Upper lobe of left lung (tissue), 6 donors: ENCODE measurements at regions not wholly inside any gene's neighbourhood (a gene's known extent, or its start where the extent isn't known, plus 50 kb on each side); places are given as distances from the start of the nearest gene placed in this dataset.

ENCODE experiments used
- ATAC-seq, 2 donors: fragments of 200-7000 bp; cut with Tn5 transposase; one replicate each; pipeline ENCODE4 v1.9.1; 2022; ENCODE audit warnings: mild to moderate bottlenecking in 2 of 2, moderate library complexity in 2 of 2; ENCODE audit not compliant: low FRiP score in 2 of 2
- DNase-seq, 2 donors: peaks; one replicate each; pipeline ENCODE4 v3.0.0-alpha.2; 2019 to 2020
- H3K27ac ChIP-seq, 4 donors: fragments of 200-600 bp; sonication (generic); one replicate each; pipeline ENCODE4 v1.5.1; 2016 to 2019
- H3K27me3 ChIP-seq, 4 donors: fragments of 200-600 bp; sonication (generic); one replicate each; pipeline ENCODE4 v1.5.1; 2017 to 2019
- H3K36me3 ChIP-seq, 4 donors: fragments of 200-600 bp; sonication (generic); one replicate each; pipeline ENCODE4 v1.5.1; 2016 to 2019
- H3K4me1 ChIP-seq, 4 donors: fragments of 200-600 bp; sonication (generic); one replicate each; pipeline ENCODE4 v1.5.1; 2018 to 2019
- H3K4me3 ChIP-seq, 4 donors: fragments of 200-600 bp; sonication (generic); one replicate each; pipeline ENCODE4 v1.5.1; 2017 to 2019; ENCODE audit warnings: mild to moderate bottlenecking in 2 of 4, moderate library complexity in 1 of 4
- H3K9me3 ChIP-seq, 4 donors: fragments of 200-600 bp; sonication (generic); one replicate each; pipeline ENCODE4 v1.5.1; 2018 to 2019
- CTCF ChIP-seq, 6 experiments: fragments of 450-650 bp in 4 of 6; fragments of 200-600 bp in 2 of 6; sonication (generic) in 2 of 6; IDR thresholded peaks; one replicate each; pipeline ENCODE4 v1.5.1; 2016 to 2019; ENCODE audit warnings: antibody characterized with exemption in 6 of 6
- EP300 ChIP-seq, 4 donors: sonication (generic); formaldehyde crosslinking; IDR thresholded peaks; one replicate each; pipeline ENCODE4 v1.5.1; 2017; ENCODE audit warnings: antibody characterized with exemption in 4 of 4, control low read depth in 2 of 4
- POLR2A ChIP-seq, 4 donors: fragments of 450-650 bp; IDR thresholded peaks; one replicate each; pipeline ENCODE4 v1.5.1; 2016 to 2017; ENCODE audit warnings: antibody characterized with exemption in 4 of 4, mild to moderate bottlenecking in 2 of 4
- POLR2AphosphoS5 ChIP-seq, 2 donors: sonication (generic); formaldehyde crosslinking; IDR thresholded peaks; one replicate each; pipeline ENCODE4 v1.5.1; 2017; ENCODE audit warnings: antibody characterized with exemption in 2 of 2
- WGBS, 2 donors: methylation state at CpG; one replicate each; pipeline ENCODE4 v1.1.5; 2017 to 2018; 5-methylcytosine and 5-hydroxymethylcytosine counted together
- donor health status: DM: no; HTN: no; CAD: no; lungs with moderate emphysema.
- donor health status: DM: no; HTN: yes; CAD: no; lungs with severe emphysema.

- Histone ChIP-seq H3K4me1 (peaks cover 0 to 8% (median 0%) of the 10 kb centered on the region in 4 donors), H3K4me3 (no peak overlapping the region), H3K9me3 (no peaks in the 10 kb centered on the region), H3K27me3 (no peaks in the 10 kb centered on the region), H3K27ac (no peak overlapping the region), H3K36me3 (no peaks in the 10 kb centered on the region)
- TF ChIP-seq POLR2A (IDR thresholded peaks at IDR 0.05) = no peak
- no peak for TF ChIP-seq CTCF (IDR thresholded peaks at IDR 0.05)
- no peak for TF ChIP-seq EP300 (IDR thresholded peaks at IDR 0.05)
- no peak for TF ChIP-seq POLR2AphosphoS5 (IDR thresholded peaks at IDR 0.05)
- ATAC-seq = no peak
- DNase-seq = no peak
These were observed 200.5 kb downstream of the KDR start for GRCh38 chr4:54924891-54925290.

- Histone ChIP-seq H3K4me3 (no peak overlapping the region), H3K27ac (no peak overlapping the region), H3K36me3 (no peaks in the 10 kb centered on the region), H3K27me3 (no peaks in the 10 kb centered on the region), H3K4me1 (no peaks in the 10 kb centered on the region), H3K9me3 (no peaks in the 10 kb centered on the region)
- no peak for DNase-seq
- ATAC-seq = no peak
- 79 to 80% methylated on average over 2 of the region's 2 CpGs for WGBS, 2 donors
- TF ChIP-seq POLR2AphosphoS5 (IDR thresholded peaks at IDR 0.05) = no peak
- no peak for TF ChIP-seq EP300 (IDR thresholded peaks at IDR 0.05)
- TF ChIP-seq POLR2A (IDR thresholded peaks at IDR 0.05) = no peak
- no peak for TF ChIP-seq CTCF (IDR thresholded peaks at IDR 0.05)
These were observed 210.1 kb downstream of the KDR start for GRCh38 chr4:54915276-54915675.

- 81 to 88% methylated on average over 2 of the region's 2 CpGs for WGBS, 2 donors
- Histone ChIP-seq H3K4me3 (no peak overlapping the region), H3K27ac (no peak overlapping the region), H3K9me3 (no peaks in the 10 kb centered on the region), H3K4me1 (no peaks in the 10 kb centered on the region), H3K36me3 (no peaks in the 10 kb centered on the region), H3K27me3 (no peaks in the 10 kb centered on the region)
- TF ChIP-seq CTCF (IDR thresholded peaks at IDR 0.05) = no peak
- no peak for TF ChIP-seq POLR2AphosphoS5 (IDR thresholded peaks at IDR 0.05)
- no peak for TF ChIP-seq POLR2A (IDR thresholded peaks at IDR 0.05)
- TF ChIP-seq EP300 (IDR thresholded peaks at IDR 0.05) = no peak
- ATAC-seq (no peak), DNase-seq (no peak)
These were observed 210.6 kb downstream of the KDR start for GRCh38 chr4:54914781-54915180.

GRCh38 chr4:54913751-54914526, 211.5 kb downstream of the KDR start:
- TF ChIP-seq POLR2AphosphoS5 (IDR thresholded peaks at IDR 0.05) (no peak), CTCF (IDR thresholded peaks at IDR 0.05) (no peak), POLR2A (IDR thresholded peaks at IDR 0.05) (no peak), EP300 (IDR thresholded peaks at IDR 0.05) (no peak)
- ATAC-seq = no peak
- no peaks in the 10 kb centered on the region for H3K4me1 ChIP-seq
- H3K9me3 ChIP-seq = no peaks in the 10 kb centered on the region
- no peak for DNase-seq
- no peaks in the 10 kb centered on the region for H3K27me3 ChIP-seq
- no peaks in the 10 kb centered on the region for H3K36me3 ChIP-seq
- H3K27ac ChIP-seq = no peak overlapping the region
- WGBS, 2 donors = 53 to 56% methylated on average over 8 of the region's 8 CpGs
- H3K4me3 ChIP-seq = no peak overlapping the region

GRCh38 chr4:54912155-54912554, 213.2 kb downstream of the KDR start:
- DNase-seq (no peak), ATAC-seq (no peak)
- H3K4me3 ChIP-seq = no peak overlapping the region
- no peaks in the 10 kb centered on the region for H3K9me3 ChIP-seq
- H3K27me3 ChIP-seq = no peaks in the 10 kb centered on the region
- no peaks in the 10 kb centered on the region for H3K36me3 ChIP-seq
- no peaks in the 10 kb centered on the region for H3K4me1 ChIP-seq
- TF ChIP-seq CTCF (IDR thresholded peaks at IDR 0.05) = no peak
- TF ChIP-seq POLR2A (IDR thresholded peaks at IDR 0.05) = no peak
- TF ChIP-seq EP300 (IDR thresholded peaks at IDR 0.05) = no peak
- no peak for TF ChIP-seq POLR2AphosphoS5 (IDR thresholded peaks at IDR 0.05)
- WGBS, 2 donors = 91 to 92% methylated on average over 3 of the region's 3 CpGs
- H3K27ac ChIP-seq = no peak overlapping the region
